C4-2B (cell line): ENCODE measurements at regions not wholly inside any gene's neighbourhood (a gene's known extent, or its start where the extent isn't known, plus 50 kb on each side); places are given as distances from the start of the nearest gene placed in this dataset.

Experiments used
- H3K27ac ChIP-seq: fragments of 450-650 bp; 2 replicates; pipeline ENCODE4 v1.5.1; 2017
- ZFX ChIP-seq: fragments of 450-650 bp; IDR thresholded peaks from 2 replicates; pipeline ENCODE4 v1.6.1; 2017
- TF ChIP-seq, protein P1 (sequence below): fragments of 450-650 bp; conservative IDR thresholded peaks from 2 replicates; pipeline ENCODE4 v1.5.1; 2017; ENCODE audit warnings: mild to moderate bottlenecking

DNA sequence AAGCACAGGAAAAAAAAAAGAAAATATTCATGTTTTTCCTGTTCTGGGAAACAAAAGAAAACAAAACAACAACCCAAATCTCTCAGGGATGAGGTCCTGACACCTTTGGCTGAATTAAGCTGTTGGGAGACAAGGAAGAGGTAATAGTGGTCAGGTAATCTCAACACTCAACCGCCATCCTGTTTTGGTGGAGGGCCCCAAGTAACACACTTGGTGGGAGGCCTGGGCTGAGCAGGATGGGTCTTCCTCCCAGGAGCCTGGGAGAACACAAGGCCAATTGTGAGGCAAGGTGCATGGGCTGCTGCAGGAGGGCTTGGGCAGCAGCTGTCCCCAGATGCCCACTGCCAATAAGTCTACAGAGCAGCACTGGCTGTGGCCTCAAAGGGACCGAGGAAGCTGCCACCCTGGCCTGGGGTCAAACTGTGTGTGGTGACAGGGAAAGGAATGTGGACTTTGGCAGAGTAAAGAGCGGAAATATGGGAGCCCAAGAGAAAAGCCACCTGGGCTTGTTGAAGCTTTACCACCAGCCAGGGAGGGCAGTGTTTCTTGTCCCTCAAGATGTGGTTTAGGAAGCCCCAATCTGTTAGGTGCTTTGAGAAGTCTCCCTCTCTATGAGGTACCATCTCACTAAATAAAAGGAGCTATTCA lies 93.5 kb upstream of the SLC25A13 start:
- no peak overlapping the region for H3K27ac ChIP-seq
- TF ChIP-seq, protein P1, sequence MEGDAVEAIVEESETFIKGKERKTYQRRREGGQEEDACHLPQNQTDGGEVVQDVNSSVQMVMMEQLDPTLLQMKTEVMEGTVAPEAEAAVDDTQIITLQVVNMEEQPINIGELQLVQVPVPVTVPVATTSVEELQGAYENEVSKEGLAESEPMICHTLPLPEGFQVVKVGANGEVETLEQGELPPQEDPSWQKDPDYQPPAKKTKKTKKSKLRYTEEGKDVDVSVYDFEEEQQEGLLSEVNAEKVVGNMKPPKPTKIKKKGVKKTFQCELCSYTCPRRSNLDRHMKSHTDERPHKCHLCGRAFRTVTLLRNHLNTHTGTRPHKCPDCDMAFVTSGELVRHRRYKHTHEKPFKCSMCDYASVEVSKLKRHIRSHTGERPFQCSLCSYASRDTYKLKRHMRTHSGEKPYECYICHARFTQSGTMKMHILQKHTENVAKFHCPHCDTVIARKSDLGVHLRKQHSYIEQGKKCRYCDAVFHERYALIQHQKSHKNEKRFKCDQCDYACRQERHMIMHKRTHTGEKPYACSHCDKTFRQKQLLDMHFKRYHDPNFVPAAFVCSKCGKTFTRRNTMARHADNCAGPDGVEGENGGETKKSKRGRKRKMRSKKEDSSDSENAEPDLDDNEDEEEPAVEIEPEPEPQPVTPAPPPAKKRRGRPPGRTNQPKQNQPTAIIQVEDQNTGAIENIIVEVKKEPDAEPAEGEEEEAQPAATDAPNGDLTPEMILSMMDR, result peak; percentile 5
- no peak for TF ChIP-seq ZFX

- no peak overlapping the region for H3K27ac ChIP-seq
- no peak for TF ChIP-seq ZFX
- TF ChIP-seq, protein P1, result peak; percentile 99
These were observed 93.0 kb upstream of the SLC25A13 start for GRCh38 chr7:96414931-96415292.

DNA sequence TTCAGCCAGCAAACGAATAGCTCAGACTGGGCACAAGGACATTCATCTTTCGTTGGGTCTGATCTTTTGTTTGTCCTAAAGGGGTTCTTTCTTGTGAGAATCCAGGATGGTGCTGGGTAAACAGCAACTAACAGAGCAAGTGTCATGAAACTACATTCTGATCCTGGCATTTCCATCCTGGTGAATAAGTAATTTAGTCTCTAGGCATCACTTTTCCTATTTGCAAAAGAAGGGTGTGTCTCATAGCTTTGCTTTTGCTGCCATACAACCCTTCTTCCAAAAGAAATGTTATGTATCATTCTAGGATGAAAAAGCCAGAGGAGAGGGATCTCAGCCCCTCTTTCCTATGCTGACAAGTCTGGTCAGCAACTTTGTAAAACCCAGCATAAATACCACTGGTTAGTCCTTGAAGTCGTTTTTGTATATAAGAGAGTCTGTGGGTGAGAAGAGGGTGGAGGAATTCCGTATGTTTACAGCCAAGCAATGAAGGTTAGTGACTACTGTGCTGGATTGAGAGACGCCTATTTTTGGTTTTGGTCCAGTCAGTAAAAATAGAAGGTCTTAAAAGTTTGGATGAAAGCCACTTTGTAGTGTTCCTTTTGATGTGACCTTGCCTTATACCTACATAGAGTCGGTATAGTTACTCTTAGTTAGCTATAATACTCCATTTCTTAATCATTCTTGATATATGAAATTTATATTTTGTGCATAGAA lies 88.4 kb upstream of the SLC25A13 start:
- H3K27ac ChIP-seq, result no peak overlapping the region

DNA sequence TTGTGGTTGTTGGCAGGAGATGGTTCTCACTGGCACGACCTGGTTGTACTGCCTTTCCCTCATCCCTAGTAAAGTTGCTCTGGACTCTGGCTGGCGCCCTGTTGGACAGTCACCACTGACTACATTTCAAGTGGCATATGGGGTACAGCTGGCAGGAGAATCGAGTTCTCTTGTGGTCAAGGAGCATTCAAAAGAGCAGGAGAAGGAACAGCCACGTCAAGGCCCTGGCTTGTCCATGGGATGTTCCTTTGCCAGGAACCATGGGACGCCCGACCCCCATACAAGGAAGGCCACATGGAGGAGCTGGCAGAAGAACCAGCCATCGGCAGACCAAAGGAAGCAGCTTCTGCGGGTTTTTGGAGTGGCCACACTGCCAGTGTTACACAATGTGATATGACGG lies 87.0 kb upstream of the SLC25A13 start:
- TF ChIP-seq, protein P1, result no peak
- TF ChIP-seq ZFX, result no peak
- H3K27ac ChIP-seq, result no peak overlapping the region

More for the DNA sequence above, 88.4 kb upstream of the SLC25A13 start:
- no peak for TF ChIP-seq ZFX
- TF ChIP-seq, protein P1, result no peak

DNA sequence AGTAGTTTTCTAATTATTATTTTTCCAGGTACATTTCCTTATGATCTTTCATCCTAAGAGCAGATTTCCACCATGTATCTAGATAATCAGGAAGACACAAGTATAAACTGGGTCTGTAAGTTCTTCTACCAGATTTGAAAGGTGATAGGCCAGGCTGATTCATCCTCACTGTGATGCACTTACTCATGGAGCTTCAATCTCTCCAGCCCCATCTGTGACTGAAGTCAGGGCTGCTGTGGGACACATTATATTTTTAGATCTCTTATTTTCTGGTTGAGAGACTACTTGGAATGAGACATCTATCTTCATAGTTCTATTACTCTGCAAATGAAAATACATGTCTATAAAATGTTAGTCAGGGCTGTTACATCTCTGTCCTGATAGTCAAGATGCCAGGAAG lies 85.5 kb upstream of the SLC25A13 start:
- no peak for TF ChIP-seq ZFX
- TF ChIP-seq, protein P1, result no peak
- H3K27ac ChIP-seq, result no peak overlapping the region

DNA sequence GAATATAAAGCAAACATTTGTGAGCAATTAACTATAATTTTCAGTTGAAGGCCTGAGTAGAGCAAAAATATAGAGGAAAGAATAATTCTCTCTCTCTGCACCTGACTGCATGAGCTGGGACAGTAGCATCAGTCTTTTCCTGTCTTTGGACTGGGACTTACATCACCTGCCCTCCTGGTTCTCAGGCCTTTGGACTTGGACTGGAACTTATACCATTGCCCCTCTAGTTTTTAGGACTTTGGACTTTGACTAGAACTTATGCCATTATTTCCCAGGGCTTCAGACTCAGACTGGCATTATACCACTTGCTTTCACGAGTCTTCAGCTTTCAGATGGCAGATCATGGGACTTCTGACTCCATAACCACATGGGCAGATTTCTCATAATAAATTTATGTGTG lies 81.0 kb upstream of the SLC25A13 start:
- H3K27ac ChIP-seq, result no peak overlapping the region
- no peak for TF ChIP-seq ZFX
- TF ChIP-seq, protein P1, result no peak

GRCh38 chr7:96401200-96401599 lies 79.3 kb upstream of the SLC25A13 start:
- H3K27ac ChIP-seq, result no peak overlapping the region
- no peak for TF ChIP-seq ZFX

DNA sequence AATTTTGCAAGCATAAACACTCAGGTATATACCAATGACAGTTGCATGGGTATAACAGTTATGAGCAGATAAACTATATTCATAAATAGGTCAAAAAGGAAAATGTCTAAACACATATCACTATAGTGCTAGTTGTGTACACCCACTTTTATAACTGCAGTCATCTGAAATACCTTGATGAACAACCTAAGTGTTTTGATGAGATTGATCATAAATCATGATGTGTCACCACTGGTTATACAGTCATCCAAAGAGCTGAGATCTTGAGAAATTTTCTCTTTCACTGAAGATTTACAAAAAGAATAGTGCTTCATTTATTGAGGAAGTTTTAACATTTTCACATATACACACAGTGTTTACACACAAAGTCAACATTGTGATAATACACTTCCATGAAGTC lies 78.6 kb upstream of the SLC25A13 start:
- H3K27ac ChIP-seq, result no peak overlapping the region
- no peak for TF ChIP-seq ZFX
- TF ChIP-seq, protein P1, result no peak
